Naive thymus-derived CD4-positive, alpha-beta T cell (primary cell): ENCODE measurements at regions not wholly inside any gene's neighbourhood (a gene's known extent, or its start where the extent isn't known, plus 50 kb on each side); places are given as distances from the start of the nearest gene placed in this dataset.

ENCODE experiments used
- ATAC-seq: fragments of 150-1000 bp; cut with Tn5 transposase; 2 replicates; pipeline ENCODE4 v1.10.0; 2021; ENCODE audit warnings: mild to moderate bottlenecking, moderate library complexity
- CTCF ChIA-PET: fragments of 350-600 bp; sonication (Branson Sonifier 250); formaldehyde crosslinking; loops from one replicate; lab custom pipeline; 2021; ENCODE audit warnings: antibody characterized with exemption; lab: Charles Lee
- POLR2A ChIA-PET: fragments of 350-600 bp; sonication (Branson Sonifier 250); formaldehyde crosslinking; loops from one replicate; lab custom pipeline; 2021; ENCODE audit warnings: antibody characterized with exemption, inconsistent platforms; lab: Charles Lee
- DNase-seq, 9 donors: peaks; one replicate each; pipeline versions ENCODE4 v3.0.0 to v3.0.0-alpha.2; 2020 to 2022; ENCODE audit warnings: mixed read lengths in 1 of 9
- H3K27ac ChIP-seq: one replicate; pipeline ENCODE4 v1.7.0; 2013; ENCODE audit warnings: mild to moderate bottlenecking, low read depth, low read length, moderate library complexity
- H3K27me3 ChIP-seq, 2 donors: one replicate each; pipeline ENCODE4 v1.7.0; 2013; ENCODE audit warnings: low read length in 2 of 2, mild to moderate bottlenecking in 2 of 2, moderate library complexity in 2 of 2; ENCODE audit not compliant: control insufficient read depth in 2 of 2, insufficient read depth in 2 of 2
- H3K36me3 ChIP-seq, 3 experiments: 1 replicate in 2 of 3; 2 replicates in 1 of 3; pipeline ENCODE4 v1.7.0; 2013; ENCODE audit warnings: low read length in 3 of 3, mild to moderate bottlenecking in 3 of 3, moderate library complexity in 1 of 3; ENCODE audit not compliant: insufficient read depth in 3 of 3, control insufficient read depth in 2 of 3
- H3K4me1 ChIP-seq, 2 donors: one replicate each; pipeline ENCODE4 v1.7.0; 2013; ENCODE audit warnings: low read length in 2 of 2, mild to moderate bottlenecking in 2 of 2, moderate library complexity in 1 of 2; ENCODE audit not compliant: control insufficient read depth in 2 of 2, insufficient read depth in 2 of 2
- H3K4me3 ChIP-seq: 2 replicates; pipeline ENCODE4 v1.7.0; 2013; ENCODE audit warnings: mild to moderate bottlenecking, low read length
- H3K9me3 ChIP-seq, 3 experiments: 1 replicate in 2 of 3; 2 replicates in 1 of 3; pipeline ENCODE4 v1.7.0; 2013; ENCODE audit warnings: low read length in 3 of 3; ENCODE audit not compliant: control insufficient read depth in 2 of 3
- H3K27ac Mint-ChIP-seq, 9 donors: one replicate each; pipeline ENCODE4 v1.8.0; 2020 to 2022; ENCODE audit warnings: mixed read lengths in 9 of 9, mild to moderate bottlenecking in 8 of 9, moderate library complexity in 5 of 9, inconsistent platforms in 2 of 9
- H3K27me3 Mint-ChIP-seq, 5 donors: one replicate each; pipeline ENCODE4 v1.8.0; 2021 to 2022; ENCODE audit warnings: mixed read lengths in 5 of 5, mild to moderate bottlenecking in 1 of 5
- H3K36me3 Mint-ChIP-seq, 5 donors: one replicate each; pipeline ENCODE4 v1.8.0; 2020 to 2022; ENCODE audit warnings: mixed read lengths in 5 of 5, mild to moderate bottlenecking in 3 of 5, inconsistent platforms in 1 of 5
- H3K4me1 Mint-ChIP-seq, 7 donors: one replicate each; pipeline ENCODE4 v1.8.0; 2020 to 2022; ENCODE audit warnings: mixed read lengths in 7 of 7, mild to moderate bottlenecking in 3 of 7, inconsistent platforms in 1 of 7
- H3K4me3 Mint-ChIP-seq, 10 donors: one replicate each; pipeline ENCODE4 v1.8.0; 2020 to 2022; ENCODE audit warnings: mild to moderate bottlenecking in 10 of 10, mixed read lengths in 10 of 10, moderate library complexity in 6 of 10, inconsistent platforms in 2 of 10
- H3K9me3 Mint-ChIP-seq, 11 donors: one replicate each; pipeline ENCODE4 v1.8.0; 2020 to 2022; ENCODE audit warnings: mixed read lengths in 11 of 11, mild to moderate bottlenecking in 4 of 11, inconsistent platforms in 1 of 11, moderate library complexity in 1 of 11
- intact Hi-C, 2 donors: fragments of 100-400 bp; cut with micrococcal nuclease; formaldehyde crosslinking; loops; one replicate each; pipeline ENCODE4 v1.15.1; 2023

GRCh38 chr20:48393311-48393685 lies 434.5 kb downstream of the PREX1 start:
- no peak for DNase-seq
- Histone ChIP-seq H3K4me1 (no peaks in the 10 kb centered on the region), H3K36me3 (no peaks in the 10 kb centered on the region), H3K9me3 (peaks cover 0 to 14% (median 0%) of the 10 kb centered on the region in 3 experiments), H3K27me3 (no peaks in the 10 kb centered on the region), H3K27ac (no peak overlapping the region), H3K4me3 (no peak overlapping the region)
- peaks cover 0 to 2% (median 0%) of the 10 kb centered on the region in 7 donors for H3K4me1 Mint-ChIP-seq
- peaks cover 2 to 39% (median 15%) of the 10 kb centered on the region in 5 donors for H3K27me3 Mint-ChIP-seq
- intact Hi-C loops: no loop called here
- ATAC-seq: no peak
- H3K9me3 Mint-ChIP-seq: peaks cover 8 to 38% (median 13%) of the 10 kb centered on the region in 11 donors
- peaks cover 0 to 6% (median 4%) of the 10 kb centered on the region in 5 donors for H3K36me3 Mint-ChIP-seq
- no peak overlapping the region for H3K4me3 Mint-ChIP-seq
- ChIA-PET POLR2A (no interaction called here), CTCF (interaction anchor here (1.1 kb wide), 1 partner anchor 17 kb away, joined by 3 read pairs; no protein-coding TSS in a partner anchor)
- H3K27ac Mint-ChIP-seq: no peak overlapping the region

- peaks cover 2 to 45% (median 15%) of the 10 kb centered on the region in 5 donors for H3K27me3 Mint-ChIP-seq
- Histone ChIP-seq H3K9me3 (peaks cover 0 to 14% (median 0%) of the 10 kb centered on the region in 3 experiments), H3K27me3 (no peaks in the 10 kb centered on the region), H3K27ac (no peak overlapping the region), H3K4me1 (no peaks in the 10 kb centered on the region), H3K36me3 (no peaks in the 10 kb centered on the region), H3K4me3 (no peak overlapping the region)
- CTCF ChIA-PET: no interaction called here
- H3K36me3 Mint-ChIP-seq: peaks cover 0 to 6% (median 4%) of the 10 kb centered on the region in 5 donors
- H3K4me3 Mint-ChIP-seq: no peak overlapping the region
- H3K9me3 Mint-ChIP-seq: peaks cover 8 to 38% (median 13%) of the 10 kb centered on the region in 11 donors
- DNase-seq (no peak), ATAC-seq (no peak)
- intact Hi-C loops: no loop called here
- H3K4me1 Mint-ChIP-seq: peaks cover 0 to 2% (median 0%) of the 10 kb centered on the region in 7 donors
- POLR2A ChIA-PET: no interaction called here
- H3K27ac Mint-ChIP-seq: no peak overlapping the region
Measured at GRCh38 chr20:48392407-48393310, 435.1 kb downstream of the PREX1 start.

- intact Hi-C loops: no loop called here
- ChIA-PET CTCF (interaction anchor here (0.6 kb wide), 1 partner anchor 230 kb away, joined by 4 read pairs; no protein-coding TSS in a partner anchor), POLR2A (no interaction called here)
- H3K9me3 ChIP-seq: peaks cover 0 to 14% (median 0%) of the 10 kb centered on the region in 3 experiments
- no peaks in the 10 kb centered on the region for H3K27me3 ChIP-seq
- no peaks in the 10 kb centered on the region for H3K4me1 ChIP-seq
- H3K4me3 ChIP-seq: no peak overlapping the region
- no peak overlapping the region for H3K27ac ChIP-seq
- Mint-ChIP-seq H3K27ac (no peak overlapping the region), H3K27me3 (peaks cover 2 to 49% (median 15%) of the 10 kb centered on the region in 5 donors), H3K9me3 (peaks cover 8 to 38% (median 13%) of the 10 kb centered on the region in 11 donors), H3K4me1 (peaks cover 0 to 2% (median 0%) of the 10 kb centered on the region in 7 donors), H3K4me3 (no peak overlapping the region), H3K36me3 (peaks cover 0 to 6% (median 4%) of the 10 kb centered on the region in 5 donors)
- ATAC-seq: no peak
- H3K36me3 ChIP-seq: no peaks in the 10 kb centered on the region
- DNase-seq: no peak
Measured at GRCh38 chr20:48390981-48391380, 436.8 kb downstream of the PREX1 start.

- DNase-seq (no peak), ATAC-seq (no peak)
- Mint-ChIP-seq H3K27me3 (peaks cover 0 to 24% (median 4%) of the 10 kb centered on the region in 5 donors), H3K9me3 (peaks cover 5 to 32% (median 13%) of the 10 kb centered on the region in 11 donors), H3K4me3 (no peak overlapping the region), H3K27ac (no peak overlapping the region), H3K4me1 (peaks cover 0 to 2% (median 0%) of the 10 kb centered on the region in 7 donors), H3K36me3 (peaks cover 0 to 6% (median 4%) of the 10 kb centered on the region in 5 donors)
- Histone ChIP-seq H3K27me3 (no peaks in the 10 kb centered on the region), H3K4me3 (no peak overlapping the region), H3K27ac (no peak overlapping the region), H3K36me3 (no peaks in the 10 kb centered on the region), H3K9me3 (peaks cover 0 to 12% (median 0%) of the 10 kb centered on the region in 3 experiments), H3K4me1 (no peaks in the 10 kb centered on the region)
- POLR2A ChIA-PET: no interaction called here
- intact Hi-C loops: no loop called here
- CTCF ChIA-PET: no interaction called here
Measured at GRCh38 chr20:48387675-48388074, 440.1 kb downstream of the PREX1 start.

GRCh38 chr20:48385527-48385926 lies 442.3 kb downstream of the PREX1 start:
- ATAC-seq (no peak), DNase-seq (no peak)
- no peaks in the 10 kb centered on the region for H3K36me3 ChIP-seq
- H3K27ac ChIP-seq: no peak overlapping the region
- intact Hi-C loops: no loop called here
- H3K4me3 ChIP-seq: no peak overlapping the region
- H3K4me3 Mint-ChIP-seq: no peak overlapping the region
- no peaks in the 10 kb centered on the region for H3K36me3 Mint-ChIP-seq
- no peaks in the 10 kb centered on the region for H3K27me3 ChIP-seq
- no peaks in the 10 kb centered on the region for H3K4me1 Mint-ChIP-seq
- CTCF ChIA-PET: no interaction called here
- no peaks in the 10 kb centered on the region for H3K9me3 ChIP-seq
- H3K27ac Mint-ChIP-seq: no peak overlapping the region
- H3K27me3 Mint-ChIP-seq: peaks cover under 1 to 40% (median 16%) of the 10 kb centered on the region in 5 donors
- H3K9me3 Mint-ChIP-seq: peaks cover 0 to 17% (median 0%) of the 10 kb centered on the region in 11 donors
- no peaks in the 10 kb centered on the region for H3K4me1 ChIP-seq
- POLR2A ChIA-PET: interaction anchor here (0.6 kb wide), 1 partner anchor 1078 kb away, joined by 3 read pairs; no protein-coding TSS in a partner anchor

GRCh38 chr20:48385114-48385513 lies 442.7 kb downstream of the PREX1 start:
- H3K9me3 Mint-ChIP-seq: peaks cover 0 to 12% (median 0%) of the 10 kb centered on the region in 11 donors
- Histone ChIP-seq H3K4me1 (no peaks in the 10 kb centered on the region), H3K36me3 (no peaks in the 10 kb centered on the region), H3K9me3 (no peaks in the 10 kb centered on the region), H3K27me3 (no peaks in the 10 kb centered on the region), H3K4me3 (no peak overlapping the region), H3K27ac (no peak overlapping the region)
- intact Hi-C loops: no loop called here
- ATAC-seq: no peak
- ChIA-PET CTCF (no interaction called here), POLR2A (interaction anchor here (0.6 kb wide), 1 partner anchor 1078 kb away, joined by 3 read pairs; no protein-coding TSS in a partner anchor)
- no peak overlapping the region for H3K4me3 Mint-ChIP-seq
- H3K27me3 Mint-ChIP-seq: peaks cover 5 to 40% (median 18%) of the 10 kb centered on the region in 5 donors
- no peaks in the 10 kb centered on the region for H3K36me3 Mint-ChIP-seq
- no peak overlapping the region for H3K27ac Mint-ChIP-seq
- H3K4me1 Mint-ChIP-seq: no peaks in the 10 kb centered on the region
- no peak for DNase-seq
